OCI-LY1 (cell line): ENCODE measurements at regions not wholly inside any gene's neighbourhood (a gene's known extent, or its start where the extent isn't known, plus 50 kb on each side); places are given as distances from the start of the nearest gene placed in this dataset.

Experiments used
- H2AFZ ChIP-seq: fragments of 200-600 bp; sonication (generic), shearing (Covaris generic); 2 replicates; pipeline ENCODE4 v1.6.0; 2014; ENCODE audit warnings: antibody characterized with exemption, mild to moderate bottlenecking, low read length
- H3F3A ChIP-seq: fragments of 200-600 bp; sonication (generic), shearing (Covaris generic); 2 replicates; pipeline ENCODE4 v1.6.0; 2014; ENCODE audit warnings: mild to moderate bottlenecking, antibody characterized with exemption, low read length, moderate library complexity; ENCODE audit not compliant: insufficient read depth
- H3K27ac ChIP-seq: fragments of 200-600 bp; sonication (generic); 2 replicates; pipeline ENCODE4 v1.5.1; 2014; ENCODE audit warnings: low read length, mixed run types, mild to moderate bottlenecking, low read depth; ENCODE audit not compliant: poor library complexity, severe bottlenecking
- H3K27me3 ChIP-seq: fragments of 200-600 bp; sonication (generic); 2 replicates; pipeline ENCODE4 v1.6.0; 2014; ENCODE audit warnings: antibody characterized with exemption, mild to moderate bottlenecking, low read length, moderate library complexity; ENCODE audit not compliant: insufficient read depth
- H3K36me3 ChIP-seq: fragments of 200-600 bp; sonication (generic); 2 replicates; pipeline ENCODE4 v1.6.1; 2014; ENCODE audit warnings: mild to moderate bottlenecking, antibody characterized with exemption, low read length, moderate library complexity, mixed read lengths; ENCODE audit not compliant: insufficient read depth
- H3K4me1 ChIP-seq: fragments of 200-600 bp; sonication (generic); 2 replicates; pipeline ENCODE4 v1.5.1; 2014; ENCODE audit warnings: mild to moderate bottlenecking, low read length, moderate library complexity; ENCODE audit not compliant: insufficient read depth, severe bottlenecking
- H3K4me2 ChIP-seq: fragments of 200-600 bp; sonication (generic), shearing (Covaris generic); 2 replicates; pipeline ENCODE4 v1.6.1; 2014; ENCODE audit warnings: low read length
- H3K4me3 ChIP-seq: fragments of 200-600 bp; sonication (generic); 2 replicates; pipeline ENCODE4 v1.5.1; 2014; ENCODE audit warnings: low read length, low read depth, mild to moderate bottlenecking, mixed read lengths; ENCODE audit not compliant: poor library complexity, severe bottlenecking
- H3K79me2 ChIP-seq: fragments of 200-600 bp; shearing (Covaris generic); 2 replicates; pipeline ENCODE4 v1.6.1; 2016; ENCODE audit warnings: mixed run types, low read length, mixed read lengths; ENCODE audit not compliant: insufficient read depth
- H3K9ac ChIP-seq: fragments of 200-600 bp; sonication (generic), shearing (Covaris generic); 2 replicates; pipeline ENCODE4 v1.6.1; 2014; ENCODE audit warnings: mild to moderate bottlenecking, low read length, mixed read lengths
- H3K9me2 ChIP-seq: fragments of 200-600 bp; sonication (generic), shearing (Covaris generic); 2 replicates; pipeline ENCODE4 v1.6.1; 2014; ENCODE audit warnings: low read depth, mild to moderate bottlenecking, low read length, mixed read lengths
- H3K9me3 ChIP-seq: fragments of 200-600 bp; shearing (Covaris generic); 2 replicates; pipeline ENCODE4 v1.6.1; 2014; ENCODE audit warnings: low read length, mixed read lengths
- H4K20me1 ChIP-seq: fragments of 200-600 bp; sonication (generic), shearing (Covaris generic); 2 replicates; pipeline ENCODE4 v1.6.0; 2016; ENCODE audit warnings: mild to moderate bottlenecking, low read length; ENCODE audit not compliant: insufficient read depth
- CTCF ChIP-seq: fragments of 200-600 bp; sonication (generic), shearing (Covaris generic); IDR thresholded peaks from 2 replicates; pipeline ENCODE4 v1.5.1; 2017; ENCODE audit warnings: mild to moderate bottlenecking, antibody characterized with exemption, low read length, moderate library complexity, mixed read lengths
- EZH2 ChIP-seq: fragments of 200-600 bp; sonication (generic), shearing (Covaris generic); IDR thresholded peaks from 2 replicates; pipeline ENCODE4 v1.8.0; 2017; ENCODE audit warnings: borderline replicate concordance, mixed run types, mild to moderate bottlenecking, antibody characterized with exemption, low read length, moderate library complexity, mixed read lengths

DNA sequence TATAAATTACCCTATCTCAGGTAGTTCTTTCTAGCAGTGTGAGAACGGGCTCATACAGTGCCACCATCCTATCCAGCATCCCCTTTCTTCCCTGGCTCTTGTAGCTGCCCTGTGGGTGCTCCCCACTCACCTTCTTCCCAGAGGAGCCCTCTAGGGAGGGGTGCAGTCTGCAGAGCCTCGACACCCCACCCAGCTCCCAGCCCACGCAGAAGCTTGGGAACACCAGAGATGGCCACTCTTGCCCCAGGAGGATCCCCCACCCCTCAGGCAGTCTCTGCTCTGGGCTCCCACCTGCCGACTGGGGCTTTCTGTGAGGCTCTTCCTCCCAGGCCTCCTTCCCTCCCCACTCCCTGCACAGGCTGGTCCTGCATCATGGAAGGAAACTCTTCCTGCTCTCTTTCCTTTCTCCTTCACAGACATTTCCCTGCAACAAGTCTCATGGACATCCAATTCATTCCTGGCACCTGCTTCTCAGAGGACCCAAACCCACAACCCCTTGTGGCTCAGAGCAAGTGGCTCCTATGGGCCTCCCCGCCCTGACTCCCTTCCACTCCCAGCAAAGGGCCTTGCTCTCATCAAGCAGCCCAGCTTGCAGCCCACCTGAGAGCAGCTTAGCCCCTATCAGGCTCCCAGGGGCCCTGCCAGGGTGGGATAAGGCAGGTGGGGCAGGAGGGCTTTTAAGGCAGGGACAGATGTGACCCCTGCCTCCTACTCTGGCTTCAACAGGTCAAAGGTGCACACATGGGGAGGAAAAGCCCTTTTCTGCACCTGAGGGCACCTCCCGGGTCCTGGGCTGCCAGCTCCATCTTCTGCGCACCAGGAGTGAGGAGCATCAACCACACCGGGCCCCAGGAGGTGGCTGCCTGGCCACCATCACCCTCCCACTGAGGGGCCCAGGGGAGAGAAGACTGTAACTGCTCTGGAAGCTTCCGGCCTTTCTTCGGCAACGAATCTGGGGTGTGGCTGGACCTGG lies 263.8 kb upstream of the TNRC6C start:
- Histone ChIP-seq H3K27ac (no peak overlapping the region), H3K9me2 (no peaks in the 10 kb centered on the region), H4K20me1 (no peaks in the 10 kb centered on the region), H3K4me2 (no peak overlapping the region), H3K27me3 (peaks cover 11% of the 10 kb centered on the region; the same call in 1 of the 2 replicates), H3K9me3 (no peaks in the 10 kb centered on the region), H3K4me3 (no peak overlapping the region), H3F3A (no peaks in the 10 kb centered on the region), H2AFZ (no peak overlapping the region), H3K9ac (no peak overlapping the region), H3K79me2 (no peaks in the 10 kb centered on the region), H3K4me1 (no peaks in the 10 kb centered on the region), H3K36me3 (no peaks in the 10 kb centered on the region)
- no peak for TF ChIP-seq EZH2
- no peak for TF ChIP-seq CTCF

DNA sequence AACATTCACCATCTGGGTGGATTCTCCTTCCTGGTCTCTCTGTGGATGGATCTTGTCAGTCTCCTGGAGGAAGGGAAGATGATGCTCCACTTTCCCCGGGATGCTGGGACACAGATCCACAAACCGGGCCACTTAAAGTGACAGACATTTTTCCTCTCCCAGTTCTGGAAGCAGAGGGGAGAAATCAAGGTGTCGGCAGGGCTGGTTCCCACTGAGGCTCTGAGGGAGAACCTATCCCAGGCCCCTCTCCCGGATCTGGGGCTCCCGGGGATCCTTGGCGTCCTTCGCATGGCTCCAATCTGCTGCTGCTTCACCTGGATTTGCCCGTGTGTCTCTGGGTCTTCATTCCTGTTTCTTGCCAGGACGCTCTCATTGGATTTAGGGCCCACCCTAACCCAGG lies 263.1 kb upstream of the TNRC6C start:
- Histone ChIP-seq H3K4me1 (no peaks in the 10 kb centered on the region), H3K27ac (no peak overlapping the region)

GRCh38 chr17:77696151-77696720 lies 262.3 kb upstream of the TNRC6C start:
- no peaks in the 10 kb centered on the region for H3K9me3 ChIP-seq
- H3F3A ChIP-seq, result no peaks in the 10 kb centered on the region
- H2AFZ ChIP-seq, result no peak overlapping the region
- H3K36me3 ChIP-seq, result no peaks in the 10 kb centered on the region
- H3K9ac ChIP-seq, result no peak overlapping the region
- H3K27me3 ChIP-seq, result peaks cover 11% of the 10 kb centered on the region; the same call in 1 of the 2 replicates
- no peak overlapping the region for H3K4me2 ChIP-seq
- no peak overlapping the region for H3K27ac ChIP-seq
- TF ChIP-seq EZH2, result no peak
- no peak for TF ChIP-seq CTCF
- no peaks in the 10 kb centered on the region for H3K79me2 ChIP-seq
- no peaks in the 10 kb centered on the region for H3K9me2 ChIP-seq
- no peaks in the 10 kb centered on the region for H4K20me1 ChIP-seq
- no peaks in the 10 kb centered on the region for H3K4me1 ChIP-seq
- H3K4me3 ChIP-seq, result no peak overlapping the region

More for the DNA sequence above, 263.1 kb upstream of the TNRC6C start:
- Histone ChIP-seq H3K36me3 (no peaks in the 10 kb centered on the region), H3K4me2 (no peak overlapping the region), H3F3A (no peaks in the 10 kb centered on the region), H3K9ac (no peak overlapping the region), H3K27me3 (peaks cover 11% of the 10 kb centered on the region; the same call in 1 of the 2 replicates), H3K4me3 (no peak overlapping the region), H2AFZ (no peak overlapping the region), H3K9me3 (no peaks in the 10 kb centered on the region), H3K79me2 (no peaks in the 10 kb centered on the region), H4K20me1 (no peaks in the 10 kb centered on the region), H3K9me2 (no peaks in the 10 kb centered on the region)
- no peak for TF ChIP-seq CTCF
- no peak for TF ChIP-seq EZH2
